ENCODE measurements at regions not wholly inside any gene's neighbourhood (a gene's known extent, or its start where the extent isn't known, plus 50 kb on each side); places are given as distances from the start of the nearest gene placed in this dataset.

- Histone ChIP-seq H3K36me3 (ENCODE audit: control insufficient read depth in 2 of 2, insufficient read depth in 2 of 2, low read length in 1 of 2) (no peaks in the 10 kb centered on the region), H3K4me3 (ENCODE audit: low read depth in 1 of 2, low read length in 2 of 2) (no peak overlapping the region), H3K27me3 (ENCODE audit: control insufficient read depth in 1 of 2, insufficient read depth in 2 of 2, low read length in 2 of 2) (no peaks in the 10 kb centered on the region), H3K9me3 (ENCODE audit: control insufficient read depth in 2 of 2, insufficient read depth in 1 of 2, low read depth in 1 of 2, low read length in 1 of 2) (no peaks in the 10 kb centered on the region), H3K27ac (ENCODE audit: low read depth in 2 of 2, low read length in 1 of 2) (no peak overlapping the region), H3K4me1 (ENCODE audit: control insufficient read depth in 2 of 2, insufficient read depth in 2 of 2, low read length in 1 of 2) (no peaks in the 10 kb centered on the region)
- 78 to 79% methylated on average over 4 of the region's 4 CpGs for WGBS, 2 donors
Measured at GRCh38 chr3:40980467-40980866, 218.8 kb upstream of the CTNNB1 start.

GRCh38 chr3:40985195-40985594 is 214.1 kb upstream of the CTNNB1 start:
- Histone ChIP-seq H3K9me3 (ENCODE audit: control insufficient read depth in 2 of 2, insufficient read depth in 1 of 2, low read depth in 1 of 2, low read length in 1 of 2) (peaks cover 0 to 2% of the 10 kb centered on the region in 2 donors), H3K27me3 (ENCODE audit: control insufficient read depth in 1 of 2, insufficient read depth in 2 of 2, low read length in 2 of 2) (no peaks in the 10 kb centered on the region), H3K4me1 (ENCODE audit: control insufficient read depth in 2 of 2, insufficient read depth in 2 of 2, low read length in 1 of 2) (no peaks in the 10 kb centered on the region), H3K4me3 (ENCODE audit: low read depth in 1 of 2, low read length in 2 of 2) (no peak overlapping the region), H3K27ac (ENCODE audit: low read depth in 2 of 2, low read length in 1 of 2) (no peak overlapping the region), H3K36me3 (ENCODE audit: control insufficient read depth in 2 of 2, insufficient read depth in 2 of 2, low read length in 1 of 2) (no peaks in the 10 kb centered on the region)
- WGBS, 2 donors = 85 to 97% methylated on average over 2 of the region's 2 CpGs

GRCh38 chr3:40988468-40988867 is 210.8 kb upstream of the CTNNB1 start:
- H3K27me3 ChIP-seq (ENCODE audit: control insufficient read depth in 1 of 2, insufficient read depth in 2 of 2, low read length in 2 of 2) = no peaks in the 10 kb centered on the region
- peaks cover 0 to 2% of the 10 kb centered on the region in 2 donors for H3K9me3 ChIP-seq (ENCODE audit: control insufficient read depth in 2 of 2, insufficient read depth in 1 of 2, low read depth in 1 of 2, low read length in 1 of 2)
- no peak overlapping the region for H3K4me3 ChIP-seq (ENCODE audit: low read depth in 1 of 2, low read length in 2 of 2)
- H3K36me3 ChIP-seq (ENCODE audit: control insufficient read depth in 2 of 2, insufficient read depth in 2 of 2, low read length in 1 of 2) = no peaks in the 10 kb centered on the region
- no peaks in the 10 kb centered on the region for H3K4me1 ChIP-seq (ENCODE audit: control insufficient read depth in 2 of 2, insufficient read depth in 2 of 2, low read length in 1 of 2)
- H3K27ac ChIP-seq (ENCODE audit: low read depth in 2 of 2, low read length in 1 of 2) = no peak overlapping the region
- WGBS, 2 donors = 92 to 94% methylated on average over 1 of the region's 1 CpG

GRCh38 chr3:40989141-40990061 is 209.9 kb upstream of the CTNNB1 start:
- no peaks in the 10 kb centered on the region for H3K27me3 ChIP-seq (ENCODE audit: control insufficient read depth in 1 of 2, insufficient read depth in 2 of 2, low read length in 2 of 2)
- no peaks in the 10 kb centered on the region for H3K36me3 ChIP-seq (ENCODE audit: control insufficient read depth in 2 of 2, insufficient read depth in 2 of 2, low read length in 1 of 2)
- H3K4me3 ChIP-seq (ENCODE audit: low read depth in 1 of 2, low read length in 2 of 2) = no peak overlapping the region
- H3K9me3 ChIP-seq (ENCODE audit: control insufficient read depth in 2 of 2, insufficient read depth in 1 of 2, low read depth in 1 of 2, low read length in 1 of 2) = peaks cover 0 to 2% of the 10 kb centered on the region in 2 donors
- WGBS, 2 donors = 65 to 66% methylated on average over 6 of the region's 6 CpGs
- no peak overlapping the region for H3K27ac ChIP-seq (ENCODE audit: low read depth in 2 of 2, low read length in 1 of 2)
- no peaks in the 10 kb centered on the region for H3K4me1 ChIP-seq (ENCODE audit: control insufficient read depth in 2 of 2, insufficient read depth in 2 of 2, low read length in 1 of 2)

- no peak overlapping the region for H3K27ac ChIP-seq (ENCODE audit: low read depth in 2 of 2, low read length in 1 of 2)
- no peaks in the 10 kb centered on the region for H3K27me3 ChIP-seq (ENCODE audit: control insufficient read depth in 1 of 2, insufficient read depth in 2 of 2, low read length in 2 of 2)
- H3K9me3 ChIP-seq (ENCODE audit: control insufficient read depth in 2 of 2, insufficient read depth in 1 of 2, low read depth in 1 of 2, low read length in 1 of 2) = peaks cover 0 to 2% of the 10 kb centered on the region in 2 donors
- H3K36me3 ChIP-seq (ENCODE audit: control insufficient read depth in 2 of 2, insufficient read depth in 2 of 2, low read length in 1 of 2) = no peaks in the 10 kb centered on the region
- no peaks in the 10 kb centered on the region for H3K4me1 ChIP-seq (ENCODE audit: control insufficient read depth in 2 of 2, insufficient read depth in 2 of 2, low read length in 1 of 2)
- no peak overlapping the region for H3K4me3 ChIP-seq (ENCODE audit: low read depth in 1 of 2, low read length in 2 of 2)
- 93 to 98% methylated on average over 1 of the region's 1 CpG for WGBS, 2 donors
Measured at GRCh38 chr3:40990062-40990456, 209.2 kb upstream of the CTNNB1 start.

- Histone ChIP-seq H3K27me3 (ENCODE audit: control insufficient read depth in 1 of 2, insufficient read depth in 2 of 2, low read length in 2 of 2) (no peaks in the 10 kb centered on the region), H3K4me1 (ENCODE audit: control insufficient read depth in 2 of 2, insufficient read depth in 2 of 2, low read length in 1 of 2) (no peaks in the 10 kb centered on the region), H3K36me3 (ENCODE audit: control insufficient read depth in 2 of 2, insufficient read depth in 2 of 2, low read length in 1 of 2) (no peaks in the 10 kb centered on the region), H3K9me3 (ENCODE audit: control insufficient read depth in 2 of 2, insufficient read depth in 1 of 2, low read depth in 1 of 2, low read length in 1 of 2) (peaks cover 0 to 2% of the 10 kb centered on the region in 2 donors), H3K27ac (ENCODE audit: low read depth in 2 of 2, low read length in 1 of 2) (no peak overlapping the region), H3K4me3 (ENCODE audit: low read depth in 1 of 2, low read length in 2 of 2) (no peak overlapping the region)
Measured at GRCh38 chr3:40992023-40992422, 207.3 kb upstream of the CTNNB1 start.

- Histone ChIP-seq H3K4me1 (ENCODE audit: control insufficient read depth in 2 of 2, insufficient read depth in 2 of 2, low read length in 1 of 2) (no peaks in the 10 kb centered on the region), H3K27me3 (ENCODE audit: control insufficient read depth in 1 of 2, insufficient read depth in 2 of 2, low read length in 2 of 2) (no peaks in the 10 kb centered on the region), H3K9me3 (ENCODE audit: control insufficient read depth in 2 of 2, insufficient read depth in 1 of 2, low read depth in 1 of 2, low read length in 1 of 2) (peaks cover 0 to 2% of the 10 kb centered on the region in 2 donors), H3K27ac (ENCODE audit: low read depth in 2 of 2, low read length in 1 of 2) (no peak overlapping the region), H3K4me3 (ENCODE audit: low read depth in 1 of 2, low read length in 2 of 2) (no peak overlapping the region), H3K36me3 (ENCODE audit: control insufficient read depth in 2 of 2, insufficient read depth in 2 of 2, low read length in 1 of 2) (no peaks in the 10 kb centered on the region)
- 80 to 83% methylated on average over 1 of the region's 1 CpG for WGBS, 2 donors
Measured at GRCh38 chr3:40994611-40995010, 204.7 kb upstream of the CTNNB1 start.

GRCh38 chr3:40995271-40995670 is 204.0 kb upstream of the CTNNB1 start:
- 91% methylated on average over 2 of the region's 2 CpGs for WGBS, 2 donors
- H3K27me3 ChIP-seq (ENCODE audit: control insufficient read depth in 1 of 2, insufficient read depth in 2 of 2, low read length in 2 of 2) = no peaks in the 10 kb centered on the region

GRCh38 chr3:40996382-40996781 is 202.9 kb upstream of the CTNNB1 start:
- Histone ChIP-seq H3K4me1 (ENCODE audit: control insufficient read depth in 2 of 2, insufficient read depth in 2 of 2, low read length in 1 of 2) (no peaks in the 10 kb centered on the region), H3K27ac (ENCODE audit: low read depth in 2 of 2, low read length in 1 of 2) (no peak overlapping the region), H3K36me3 (ENCODE audit: control insufficient read depth in 2 of 2, insufficient read depth in 2 of 2, low read length in 1 of 2) (no peaks in the 10 kb centered on the region), H3K27me3 (ENCODE audit: control insufficient read depth in 1 of 2, insufficient read depth in 2 of 2, low read length in 2 of 2) (no peaks in the 10 kb centered on the region), H3K4me3 (ENCODE audit: low read depth in 1 of 2, low read length in 2 of 2) (no peak overlapping the region), H3K9me3 (ENCODE audit: control insufficient read depth in 2 of 2, insufficient read depth in 1 of 2, low read depth in 1 of 2, low read length in 1 of 2) (no peaks in the 10 kb centered on the region)
- WGBS, 2 donors = 46 to 56% methylated on average over 5 of the region's 5 CpGs

More at GRCh38 chr3:40995271-40995670, 204.0 kb upstream of the CTNNB1 start:
- Histone ChIP-seq H3K36me3 (ENCODE audit: control insufficient read depth in 2 of 2, insufficient read depth in 2 of 2, low read length in 1 of 2) (no peaks in the 10 kb centered on the region), H3K27ac (ENCODE audit: low read depth in 2 of 2, low read length in 1 of 2) (no peak overlapping the region), H3K4me3 (ENCODE audit: low read depth in 1 of 2, low read length in 2 of 2) (no peak overlapping the region), H3K4me1 (ENCODE audit: control insufficient read depth in 2 of 2, insufficient read depth in 2 of 2, low read length in 1 of 2) (no peaks in the 10 kb centered on the region), H3K9me3 (ENCODE audit: control insufficient read depth in 2 of 2, insufficient read depth in 1 of 2, low read depth in 1 of 2, low read length in 1 of 2) (no peaks in the 10 kb centered on the region)

Measured in esophagus (tissue), 2 donors.